ENCODE measurements at regions not wholly inside any gene's neighbourhood (a gene's known extent, or its start where the extent isn't known, plus 50 kb on each side); places are given as distances from the start of the nearest gene placed in this dataset.

- DNase-seq (ENCODE audit: low spot score), result peak; percentile 30
- H3K27ac ChIP-seq, result no peak overlapping the region
- ChIA-PET POLR2A (ENCODE audit: low non-redundant PET) (no interaction called here), CTCF (no interaction called here)
- TF ChIP-seq CTCF (conservative IDR thresholded peaks at IDR 0.05; ENCODE audit: low read depth), result no peak
Measured at GRCh38 chr10:9709849-9710248, 1307.8 kb upstream of the CELF2 start.

- ChIA-PET CTCF (no interaction called here), POLR2A (ENCODE audit: low non-redundant PET) (no interaction called here)
- no peak for TF ChIP-seq CTCF (conservative IDR thresholded peaks at IDR 0.05; ENCODE audit: low read depth)
- no peak for DNase-seq (ENCODE audit: low spot score)
- no peak overlapping the region for H3K27ac ChIP-seq
Measured at GRCh38 chr10:9712393-9712792, 1305.3 kb upstream of the CELF2 start.

- H3K27ac ChIP-seq, result no peak overlapping the region
- ChIA-PET CTCF (no interaction called here), POLR2A (ENCODE audit: low non-redundant PET) (no interaction called here)
- DNase-seq (ENCODE audit: low spot score), result no peak
- no peak for TF ChIP-seq CTCF (conservative IDR thresholded peaks at IDR 0.05; ENCODE audit: low read depth)
Measured at GRCh38 chr10:9719246-9719645, 1298.4 kb upstream of the CELF2 start.

DNA sequence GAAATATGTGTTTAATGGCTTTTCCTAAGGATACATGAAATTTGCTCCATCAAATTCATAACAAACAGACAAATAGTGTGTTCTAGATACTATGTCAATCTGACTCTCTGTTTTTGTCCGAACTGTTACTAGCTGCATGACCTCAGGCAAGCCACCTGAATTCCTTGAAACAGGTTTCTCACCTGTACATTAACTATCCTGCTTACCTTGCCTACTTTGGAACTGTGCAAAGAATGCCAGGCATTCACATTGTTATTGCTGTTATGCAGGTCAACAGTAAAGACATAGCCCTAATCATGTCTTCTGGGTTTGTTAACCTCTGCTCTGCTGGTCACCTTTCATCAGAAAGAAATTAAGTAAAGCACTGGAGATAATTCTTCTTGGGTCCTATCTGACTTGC is 1283.9 kb upstream of the CELF2 start:
- no peak for TF ChIP-seq CTCF (conservative IDR thresholded peaks at IDR 0.05; ENCODE audit: low read depth)
- CTCF ChIA-PET, result no interaction called here
- POLR2A ChIA-PET (ENCODE audit: low non-redundant PET), result interaction anchor here (0.6 kb wide), 1 partner anchor 11 kb away, joined by 4 read pairs; no protein-coding TSS in a partner anchor
- no peak overlapping the region for H3K27ac ChIP-seq
- DNase-seq (ENCODE audit: low spot score), result no peak

- CTCF ChIA-PET, result no interaction called here
- no peak for DNase-seq (ENCODE audit: low spot score)
- no peak for TF ChIP-seq CTCF (conservative IDR thresholded peaks at IDR 0.05; ENCODE audit: low read depth)
- POLR2A ChIA-PET (ENCODE audit: low non-redundant PET), result interaction anchor here (0.6 kb wide), 1 partner anchor 12 kb away, joined by 4 read pairs; no protein-coding TSS in a partner anchor
- H3K27ac ChIP-seq, result no peak overlapping the region
Measured at GRCh38 chr10:9734218-9734617, 1283.5 kb upstream of the CELF2 start.

- no peak overlapping the region for H3K27ac ChIP-seq
- ChIA-PET POLR2A (ENCODE audit: low non-redundant PET) (no interaction called here), CTCF (no interaction called here)
- no peak for DNase-seq (ENCODE audit: low spot score)
- TF ChIP-seq CTCF (conservative IDR thresholded peaks at IDR 0.05; ENCODE audit: low read depth), result no peak
Measured at GRCh38 chr10:9735731-9736130, 1281.9 kb upstream of the CELF2 start.

DNA sequence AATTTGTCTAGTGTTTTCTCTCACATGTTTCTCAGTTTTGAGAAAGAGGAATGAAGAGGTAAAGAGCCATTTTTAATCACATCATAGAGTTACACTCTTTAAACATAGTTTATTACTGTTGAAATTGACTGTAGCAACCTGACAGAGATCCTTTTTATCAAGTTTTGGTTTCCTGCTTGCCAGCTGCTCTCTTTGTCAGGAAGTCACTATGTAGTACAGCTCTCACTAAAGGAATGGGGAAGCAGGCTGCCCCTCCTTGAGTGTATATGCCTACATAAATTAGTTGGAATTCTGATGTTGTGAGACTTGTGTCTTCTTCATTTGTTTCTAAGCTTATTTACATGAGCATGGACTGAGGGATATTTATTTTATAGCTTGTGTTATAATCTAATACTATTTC is 1274.0 kb upstream of the CELF2 start:
- no peak overlapping the region for H3K27ac ChIP-seq
- CTCF ChIA-PET, result no interaction called here
- TF ChIP-seq CTCF (conservative IDR thresholded peaks at IDR 0.05; ENCODE audit: low read depth), result no peak
- POLR2A ChIA-PET (ENCODE audit: low non-redundant PET), result no interaction called here
- no peak for DNase-seq (ENCODE audit: low spot score)

Measured in RWPE1 (cell line).